ENCODE measurements at regions not wholly inside any gene's neighbourhood (a gene's known extent, or its start where the extent isn't known, plus 50 kb on each side); places are given as distances from the start of the nearest gene placed in this dataset.
A peak's percentile ranks its signal among the peaks of the same experiment; 100 is the strongest.
"Not testable (repeated sequence)": the region's sequence is repeated elsewhere in the genome, so short reads cannot be mapped to it uniquely, and the experiment has no call there.

- H3K27ac ChIP-seq (ENCODE audit: extremely low read length, insufficient read depth, low read length); ATAC-seq; H3K27me3 ChIP-seq (ENCODE audit: control insufficient read depth in 1 of 2, insufficient read depth in 2 of 2, low read length in 2 of 2); intact Hi-C loops (cut with micrococcal nuclease; ENCODE audit: unreplicated experiment); H3K4me3 ChIP-seq (replicated peaks in 1 of 3; ENCODE audit: insufficient read depth in 1 of 3, low read depth in 2 of 3, low read length in 3 of 3); BruUV-seq (replicated peaks); DNase-seq (ENCODE audit: low spot score); H2AFZ ChIP-seq (ENCODE audit: low read length); FAIRE-seq; H4K20me1 ChIP-seq (ENCODE audit: insufficient read depth, low read length); CTCF ChIA-PET (ENCODE audit: low intra/inter-chr PET ratio, low total read pairs); H3K9me3 ChIP-seq (ENCODE audit: low read length); H3K79me2 ChIP-seq (ENCODE audit: insufficient read depth, low read length); H3K36me3 ChIP-seq (replicated peaks in 1 of 2; ENCODE audit: control insufficient read depth in 1 of 2, insufficient read depth in 2 of 2, low read length in 2 of 2); in situ Hi-C loops (cut with HindIII; ENCODE audit: extremely low pct_ligation_motif_present, low pct_unique_long_range_greater_than_20kb); H3K4me1 ChIP-seq (ENCODE audit: insufficient read depth, low read length); H3K9ac ChIP-seq (ENCODE audit: insufficient read depth, low read depth, low read length): not testable (repeated sequence)
- POLR2A ChIA-PET = interaction anchor here (1.4 kb wide), 1 partner anchor 20 kb away, joined by 3 read pairs; no protein-coding TSS in a partner anchor
- 0 out of 2 replicates have a peak overlapping the region, but pooled peaks have one; percentile 12 for H3K4me2 ChIP-seq (ENCODE audit: low read depth, low read length)
- 0 out of 2 replicates have a peak, but pooled peaks have one; percentile 15 for TF ChIP-seq ONECUT2 (CRISPR knock-in tag; IDR thresholded peaks at IDR 0.05)
- TF ChIP-seq FOXA3 (CRISPR knock-in tag; IDR thresholded peaks at IDR 0.05) = 0 out of 2 replicates have a peak, but pooled peaks have one; percentile 19
- peak; percentile 49 for TF ChIP-seq YY1 (IDR thresholded peaks at IDR 0.05; ENCODE audit: insufficient read depth, insufficient replicate concordance, low read depth, low read length)
- peak; percentile 70; the same call in 1 of the 2 replicates for TF ChIP-seq ZNF740 (CRISPR knock-in tag; IDR thresholded peaks at IDR 0.05)
- TF ChIP-seq SALL1 (CRISPR knock-in tag; IDR thresholded peaks at IDR 0.05) = 0 out of 2 replicates have a peak, but pooled peaks have one; percentile 19
- WGBS (ENCODE audit: low lambda C conversion rate) = 53% methylated on average over 11 of the region's 16 CpGs
Measured at GRCh38 chr1:219863816-219864215, 64.5 kb downstream of the SLC30A10 start.

- intact Hi-C loops (cut with micrococcal nuclease; ENCODE audit: unreplicated experiment) (no loop called here), in situ Hi-C loops (cut with HindIII; ENCODE audit: extremely low pct_ligation_motif_present, low pct_unique_long_range_greater_than_20kb) (no loop called here)
- Histone ChIP-seq H4K20me1 (ENCODE audit: insufficient read depth, low read length) (no peaks in the 10 kb centered on the region), H3K9me3 (ENCODE audit: low read length) (no peaks in the 10 kb centered on the region), H3K27me3 (ENCODE audit: control insufficient read depth in 1 of 2, insufficient read depth in 2 of 2, low read length in 2 of 2) (no peaks in the 10 kb centered on the region), H3K79me2 (ENCODE audit: insufficient read depth, low read length) (no peaks in the 10 kb centered on the region), H3K4me1 (ENCODE audit: insufficient read depth, low read length) (no peaks in the 10 kb centered on the region), H3K4me2 (ENCODE audit: low read depth, low read length) (no peak overlapping the region), H3K9ac (ENCODE audit: insufficient read depth, low read depth, low read length) (no peak overlapping the region), H2AFZ (ENCODE audit: low read length) (no peak overlapping the region), H3K36me3 (replicated peaks in 1 of 2; ENCODE audit: control insufficient read depth in 1 of 2, insufficient read depth in 2 of 2, low read length in 2 of 2) (no peaks in the 10 kb centered on the region), H3K4me3 (replicated peaks in 1 of 3; ENCODE audit: insufficient read depth in 1 of 3, low read depth in 2 of 3, low read length in 3 of 3) (no peak overlapping the region), H3K27ac (ENCODE audit: extremely low read length, insufficient read depth, low read length) (no peak overlapping the region)
- 7% methylated on average over 1 of the region's 1 CpG for WGBS (ENCODE audit: low lambda C conversion rate)
- POLR2A ChIA-PET = no interaction called here
- CTCF ChIA-PET (ENCODE audit: low intra/inter-chr PET ratio, low total read pairs) = no interaction called here
- FAIRE-seq (no peak), ATAC-seq (no peak), DNase-seq (ENCODE audit: low spot score) (no peak)
- TF ChIP-seq ZNF816 (CRISPR knock-in tag; IDR thresholded peaks at IDR 0.05; ENCODE audit: borderline replicate concordance) (no peak), PHF20 (CRISPR knock-in tag; IDR thresholded peaks at IDR 0.05) (no peak), SETDB1 (CRISPR knock-in tag; IDR thresholded peaks at IDR 0.05; ENCODE audit: borderline replicate concordance) (no peak), ZNF777 (CRISPR knock-in tag; IDR thresholded peaks at IDR 0.05) (no peak), CSRNP2 (CRISPR knock-in tag; conservative IDR thresholded peaks at IDR 0.05; ENCODE audit: low read depth) (no peak), ZNF136 (CRISPR knock-in tag; IDR thresholded peaks at IDR 0.05; ENCODE audit: low read depth) (no peak), U2AF1 (optimal IDR thresholded peaks at IDR 0.05; ENCODE audit: low read depth, low read length) (no peak), RCOR2 (CRISPR knock-in tag; IDR thresholded peaks at IDR 0.05) (no peak), MIER2 (CRISPR knock-in tag; IDR thresholded peaks at IDR 0.05) (no peak)
- no TSS peak for BruUV-seq (replicated peaks)
Measured at GRCh38 chr1:219862366-219862765, 66.0 kb downstream of the SLC30A10 start.

Data from HepG2 (cell line).